Stomach (tissue), 4 donors: ENCODE measurements at regions not wholly inside any gene's neighbourhood (a gene's known extent, or its start where the extent isn't known, plus 50 kb on each side); places are given as distances from the start of the nearest gene placed in this dataset.

Experiments used
- CTCF ChIP-seq, 7 experiments: fragments of 450-650 bp in 4 of 7; fragments of 200-600 bp in 3 of 7; sonication (generic) in 3 of 7; IDR thresholded peaks; one replicate each; pipeline ENCODE4 v1.5.1; 2016 to 2019; ENCODE audit warnings: antibody characterized with exemption in 7 of 7, control low read depth in 2 of 7, mild to moderate bottlenecking in 1 of 7
- POLR2A ChIP-seq, 4 donors: fragments of 450-650 bp; IDR thresholded peaks; one replicate each; pipeline ENCODE4 v1.6.1; 2016; ENCODE audit warnings: antibody characterized with exemption in 4 of 4, control low read depth in 2 of 4, mild to moderate bottlenecking in 1 of 4, moderate library complexity in 1 of 4
- POLR2AphosphoS5 ChIP-seq, 3 donors: sonication (generic); formaldehyde crosslinking; IDR thresholded peaks; one replicate each; pipeline ENCODE4 v1.6.1; 2016; ENCODE audit warnings: antibody characterized with exemption in 3 of 3

- TF ChIP-seq CTCF (IDR thresholded peaks at IDR 0.05) (no peak), POLR2AphosphoS5 (IDR thresholded peaks at IDR 0.05) (no peak), POLR2A (IDR thresholded peaks at IDR 0.05) (no peak)
These were observed 1713.2 kb upstream of the FLRT2 start for GRCh38 chr14:83816761-83817160.
